Naive thymus-derived CD8-positive, alpha-beta T cell (primary cell): ENCODE measurements at regions not wholly inside any gene's neighbourhood (a gene's known extent, or its start where the extent isn't known, plus 50 kb on each side); places are given as distances from the start of the nearest gene placed in this dataset.
A peak's percentile ranks its signal among the peaks of the same experiment; 100 is the strongest.
"Not testable (repeated sequence)": the region's sequence is repeated elsewhere in the genome, so short reads cannot be mapped to it uniquely, and the experiment has no call there.

Experiments
- ATAC-seq, 2 donors: fragments of 150-1000 bp; cut with Tn5 transposase in 1 of 2; sonication (Bioruptor Pico), chemical (Tn5 transposase) in 1 of 2; 1 replicate in 1 of 2; 2 replicates in 1 of 2; pipeline ENCODE4 v1.10.0; 2021; ENCODE audit warnings: mild to moderate bottlenecking in 2 of 2, moderate library complexity in 2 of 2
- POLR2A ChIA-PET: fragments of 350-600 bp; sonication (Branson Sonifier 250); formaldehyde crosslinking; loops from one replicate; lab custom pipeline; 2021; ENCODE audit warnings: antibody characterized with exemption; lab: Charles Lee
- DNase-seq, 10 donors: peaks; one replicate each; pipeline versions ENCODE4 v3.0.0 to v3.0.0-alpha.2; 2020 to 2022
- H3K27ac Mint-ChIP-seq, 10 donors: one replicate each; pipeline ENCODE4 v1.8.0; 2020 to 2022; ENCODE audit warnings: mild to moderate bottlenecking in 10 of 10, mixed read lengths in 10 of 10, moderate library complexity in 4 of 10, inconsistent platforms in 1 of 10
- H3K27me3 Mint-ChIP-seq, 5 donors: one replicate each; pipeline ENCODE4 v1.8.0; 2021 to 2022; ENCODE audit warnings: mixed read lengths in 5 of 5
- H3K36me3 Mint-ChIP-seq, 3 donors: one replicate each; pipeline ENCODE4 v1.8.0; 2020 to 2022; ENCODE audit warnings: mixed read lengths in 3 of 3, mild to moderate bottlenecking in 2 of 3, inconsistent platforms in 1 of 3
- H3K4me1 Mint-ChIP-seq, 4 donors: one replicate each; pipeline ENCODE4 v1.8.0; 2021 to 2022; ENCODE audit warnings: mixed read lengths in 4 of 4
- H3K4me3 Mint-ChIP-seq, 10 donors: one replicate each; pipeline ENCODE4 v1.8.0; 2020 to 2022; ENCODE audit warnings: mild to moderate bottlenecking in 10 of 10, mixed read lengths in 10 of 10, moderate library complexity in 6 of 10, inconsistent platforms in 1 of 10
- H3K9me3 Mint-ChIP-seq, 9 donors: one replicate each; pipeline ENCODE4 v1.8.0; 2020 to 2022; ENCODE audit warnings: mixed read lengths in 9 of 9, mild to moderate bottlenecking in 3 of 9, inconsistent platforms in 1 of 9, moderate library complexity in 1 of 9

- H3K27me3 Mint-ChIP-seq = no peaks in the 10 kb centered on the region
- H3K4me3 Mint-ChIP-seq = no peak overlapping the region
- peaks cover 0 to 7% (median 0%) of the 10 kb centered on the region in 9 donors for H3K9me3 Mint-ChIP-seq
- no peaks in the 10 kb centered on the region for H3K36me3 Mint-ChIP-seq
- peaks cover 0 to 16% (median 1%) of the 10 kb centered on the region in 4 donors for H3K4me1 Mint-ChIP-seq
- DNase-seq = no peak
- POLR2A ChIA-PET = no interaction called here
- ATAC-seq = no peak
- H3K27ac Mint-ChIP-seq = peak overlapping the region in 3 of 10 donors; percentile 1 to 52 (median 10)
Observed at GRCh38 chr4:81595798-81596610, 124.3 kb upstream of the RASGEF1B start.

GRCh38 chr4:81595287-81595686, 123.6 kb upstream of the RASGEF1B start:
- no peak for ATAC-seq
- peaks cover 0 to 17% (median 1%) of the 10 kb centered on the region in 4 donors for H3K4me1 Mint-ChIP-seq
- H3K36me3 Mint-ChIP-seq = no peaks in the 10 kb centered on the region
- DNase-seq = no peak
- no peak overlapping the region for H3K27ac Mint-ChIP-seq
- no peak overlapping the region for H3K4me3 Mint-ChIP-seq
- H3K27me3 Mint-ChIP-seq = no peaks in the 10 kb centered on the region
- peaks cover 0 to 7% (median 0%) of the 10 kb centered on the region in 9 donors for H3K9me3 Mint-ChIP-seq
- POLR2A ChIA-PET = no interaction called here

GRCh38 chr4:81594490-81595159, 122.9 kb upstream of the RASGEF1B start:
- DNase-seq (no peak), ATAC-seq (no peak)
- H3K4me3 Mint-ChIP-seq = no peak overlapping the region
- no peak overlapping the region for H3K27ac Mint-ChIP-seq
- H3K27me3 Mint-ChIP-seq = no peaks in the 10 kb centered on the region
- no peaks in the 10 kb centered on the region for H3K36me3 Mint-ChIP-seq
- POLR2A ChIA-PET = no interaction called here
- peaks cover 0 to 17% (median 1%) of the 10 kb centered on the region in 4 donors for H3K4me1 Mint-ChIP-seq
- peaks cover 0 to 7% (median 0%) of the 10 kb centered on the region in 9 donors for H3K9me3 Mint-ChIP-seq

- POLR2A ChIA-PET = interaction anchor here (0.6 kb wide), 1 partner anchor 157 kb away, joined by 7 read pairs; no protein-coding TSS in a partner anchor
Observed at GRCh38 chr4:81592701-81593100, 121.0 kb upstream of the RASGEF1B start.

DNA sequence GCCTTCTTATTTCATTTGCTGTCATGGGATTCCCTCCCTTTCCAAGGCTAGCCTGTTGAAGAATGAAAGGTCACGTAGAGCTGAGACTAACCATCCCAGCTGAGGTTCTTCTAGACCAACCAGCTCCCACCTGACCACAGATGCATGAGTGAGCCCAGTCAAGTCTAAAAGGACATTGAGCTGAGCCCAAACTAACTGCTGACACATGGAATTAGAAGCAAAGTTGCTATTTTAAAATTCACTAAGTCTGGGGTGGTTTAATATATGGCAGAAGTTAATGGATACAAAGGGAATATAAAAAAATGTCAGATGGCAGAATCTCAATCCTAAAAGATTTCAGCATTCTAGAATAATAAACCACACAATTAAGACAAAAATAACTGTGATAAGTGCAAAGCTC, 118.9 kb upstream of the RASGEF1B start:
- DNase-seq = no peak
- Mint-ChIP-seq H3K9me3 (peaks cover 0 to 2% (median 0%) of the 10 kb centered on the region in 9 donors), H3K36me3 (no peaks in the 10 kb centered on the region), H3K27ac (no peak overlapping the region), H3K4me1 (peaks cover 0 to 22% (median 1%) of the 10 kb centered on the region in 4 donors), H3K27me3 (no peaks in the 10 kb centered on the region), H3K4me3 (no peak overlapping the region)
- POLR2A ChIA-PET = interaction anchor here (2.2 kb wide), 1 partner anchor 118 kb away, joined by 6 read pairs; the partner anchor contains the start of gene RASGEF1B
- ATAC-seq = no peak

More at GRCh38 chr4:81592701-81593100, 121.0 kb upstream of the RASGEF1B start:
- H3K36me3 Mint-ChIP-seq = no peaks in the 10 kb centered on the region
- H3K4me1 Mint-ChIP-seq = peaks cover 0 to 22% (median 1%) of the 10 kb centered on the region in 4 donors
- ATAC-seq (no peak), DNase-seq (no peak)
- peaks cover 0 to 2% (median 0%) of the 10 kb centered on the region in 9 donors for H3K9me3 Mint-ChIP-seq
- H3K4me3 Mint-ChIP-seq = no peak overlapping the region
- H3K27me3 Mint-ChIP-seq = no peaks in the 10 kb centered on the region
- H3K27ac Mint-ChIP-seq = peak overlapping the region in 1 of 10 donors; percentile 8

DNA sequence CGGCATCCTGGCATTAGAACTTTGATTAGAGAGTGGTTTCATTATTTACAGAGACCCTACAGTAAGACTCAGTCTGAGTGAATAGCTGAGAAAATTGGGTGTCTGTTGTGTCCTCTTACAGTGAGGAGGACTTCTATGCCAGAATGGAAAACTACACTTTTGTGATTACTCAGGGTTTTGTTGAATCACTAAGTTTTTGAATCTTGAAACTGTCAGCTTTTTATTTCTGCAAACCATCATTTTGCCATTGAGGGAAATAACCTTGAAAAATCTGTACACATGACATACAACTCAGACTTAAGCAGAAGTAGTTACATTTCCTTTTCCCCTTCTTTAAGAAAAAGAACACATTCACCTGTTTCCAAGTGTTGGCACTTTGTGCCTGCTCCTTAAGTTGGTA, 117.6 kb upstream of the RASGEF1B start:
- Mint-ChIP-seq H3K27me3 (no peaks in the 10 kb centered on the region), H3K27ac (no peak overlapping the region)
- POLR2A ChIA-PET = no interaction called here

GRCh38 chr4:81586706-81587105, 115.0 kb upstream of the RASGEF1B start:
- H3K9me3 Mint-ChIP-seq = no peaks in the 10 kb centered on the region
- DNase-seq = no peak
- H3K27me3 Mint-ChIP-seq = no peaks in the 10 kb centered on the region
- POLR2A ChIA-PET = no interaction called here
- no peaks in the 10 kb centered on the region for H3K36me3 Mint-ChIP-seq
- H3K4me3 Mint-ChIP-seq = no peak overlapping the region
- peaks cover 0 to 7% (median 0%) of the 10 kb centered on the region in 4 donors for H3K4me1 Mint-ChIP-seq
- H3K27ac Mint-ChIP-seq = no peak overlapping the region
- no peak for ATAC-seq

More for the DNA sequence above, 117.6 kb upstream of the RASGEF1B start:
- DNase-seq (no peak), ATAC-seq (no peak)
- Mint-ChIP-seq H3K4me3 (no peak overlapping the region), H3K36me3 (no peaks in the 10 kb centered on the region), H3K9me3 (peaks cover 0 to 2% (median 0%) of the 10 kb centered on the region in 9 donors), H3K4me1 (peaks cover 0 to 13% (median 1%) of the 10 kb centered on the region in 4 donors)

- not testable (repeated sequence) for H3K27me3 Mint-ChIP-seq
Observed at GRCh38 chr4:81580994-81581374, 109.3 kb upstream of the RASGEF1B start.

GRCh38 chr4:81580346-81580993, 108.8 kb upstream of the RASGEF1B start:
- H3K4me1 Mint-ChIP-seq = no peaks in the 10 kb centered on the region
- no peaks in the 10 kb centered on the region for H3K36me3 Mint-ChIP-seq
- no peak overlapping the region for H3K4me3 Mint-ChIP-seq
- ATAC-seq = no peak
- H3K27ac Mint-ChIP-seq = no peak overlapping the region
- H3K9me3 Mint-ChIP-seq = no peaks in the 10 kb centered on the region
- no peaks in the 10 kb centered on the region for H3K27me3 Mint-ChIP-seq
- POLR2A ChIA-PET = no interaction called here
- DNase-seq = no peak

More at GRCh38 chr4:81580994-81581374, 109.3 kb upstream of the RASGEF1B start:
- H3K36me3 Mint-ChIP-seq, H3K27ac Mint-ChIP-seq, POLR2A ChIA-PET, H3K4me1 Mint-ChIP-seq, DNase-seq, H3K9me3 Mint-ChIP-seq, H3K4me3 Mint-ChIP-seq, ATAC-seq: not testable (repeated sequence)

DNA sequence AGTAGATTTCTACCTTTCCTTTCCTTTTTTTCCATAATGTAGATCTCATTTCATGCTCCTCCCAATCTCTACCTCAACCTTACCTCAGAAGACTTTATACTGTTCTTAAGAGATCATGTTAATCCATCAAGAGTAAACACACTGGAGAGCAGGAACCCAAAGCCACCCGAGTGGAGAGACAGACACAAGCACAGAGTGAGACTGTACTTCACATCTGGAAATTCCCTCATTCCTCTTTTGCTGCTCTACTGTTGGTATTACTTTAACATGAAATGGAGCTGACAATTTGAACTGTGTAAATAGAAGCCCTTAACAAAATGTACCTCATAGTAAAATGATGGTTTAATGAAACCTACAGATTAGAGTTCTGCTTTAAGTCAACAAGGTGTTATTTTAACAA, 105.7 kb upstream of the RASGEF1B start:
- H3K4me3 Mint-ChIP-seq = no peak overlapping the region
- no peaks in the 10 kb centered on the region for H3K36me3 Mint-ChIP-seq
- H3K9me3 Mint-ChIP-seq = no peaks in the 10 kb centered on the region
- DNase-seq (no peak), ATAC-seq (no peak)
- H3K27ac Mint-ChIP-seq = no peak overlapping the region
- POLR2A ChIA-PET = no interaction called here
- H3K27me3 Mint-ChIP-seq = no peaks in the 10 kb centered on the region
- H3K4me1 Mint-ChIP-seq = peaks cover 0 to 12% (median 0%) of the 10 kb centered on the region in 4 donors

DNA sequence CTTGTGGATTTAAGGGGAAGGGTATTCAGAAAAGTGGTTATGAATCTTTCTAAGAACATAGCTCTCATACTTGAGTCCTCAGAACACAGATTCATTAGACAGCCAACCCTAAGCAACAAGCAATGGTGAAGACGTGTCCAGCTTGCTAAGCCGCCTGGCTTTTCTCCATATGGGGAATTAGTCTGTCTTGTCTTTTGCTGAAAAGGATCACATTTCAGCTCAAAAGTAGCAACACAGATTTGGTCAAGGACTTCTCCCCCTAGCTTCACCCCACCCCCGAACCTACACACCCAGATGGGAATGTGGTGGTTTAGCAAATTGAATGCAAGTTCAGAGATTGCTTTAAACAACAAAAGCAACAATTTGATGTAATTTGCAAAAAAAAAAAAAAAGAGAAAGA, 103.3 kb upstream of the RASGEF1B start:
- ATAC-seq (no peak), DNase-seq (no peak)
- Mint-ChIP-seq H3K4me1 (peaks cover 0 to 12% (median 0%) of the 10 kb centered on the region in 4 donors), H3K36me3 (no peaks in the 10 kb centered on the region), H3K9me3 (no peaks in the 10 kb centered on the region), H3K4me3 (no peak overlapping the region), H3K27ac (no peak overlapping the region), H3K27me3 (no peaks in the 10 kb centered on the region)
- POLR2A ChIA-PET = interaction anchor here (0.7 kb wide), 1 partner anchor 133 kb away, joined by 4 read pairs; no protein-coding TSS in a partner anchor

DNA sequence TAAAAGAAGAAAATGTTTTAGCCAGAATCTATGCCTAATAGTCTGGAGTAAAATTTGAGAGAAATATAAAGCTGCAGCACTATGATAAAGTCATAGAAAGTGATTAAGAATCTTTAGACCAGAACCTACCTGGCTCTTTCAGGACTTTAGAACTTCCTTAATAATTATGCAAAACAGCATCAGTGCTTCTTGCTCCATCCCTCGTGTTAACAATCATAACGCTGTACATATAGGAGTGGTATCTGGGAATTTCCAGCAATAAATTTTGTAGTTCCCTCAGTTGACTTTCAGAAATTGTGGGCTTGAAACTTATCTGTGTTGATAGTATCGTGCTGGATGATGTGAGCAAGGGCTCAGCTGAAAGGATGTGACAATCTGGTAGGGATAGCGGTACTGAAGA, 102.1 kb upstream of the RASGEF1B start:
- Mint-ChIP-seq H3K27ac (no peak overlapping the region), H3K27me3 (no peaks in the 10 kb centered on the region), H3K4me3 (no peak overlapping the region), H3K4me1 (peaks cover 0 to 12% (median 0%) of the 10 kb centered on the region in 4 donors), H3K36me3 (no peaks in the 10 kb centered on the region), H3K9me3 (no peaks in the 10 kb centered on the region)
- DNase-seq = no peak
- no peak for ATAC-seq
- POLR2A ChIA-PET = no interaction called here
